Muscle of leg (tissue), 3 donors: ENCODE measurements at regions not wholly inside any gene's neighbourhood (a gene's known extent, or its start where the extent isn't known, plus 50 kb on each side); places are given as distances from the start of the nearest gene placed in this dataset.

ENCODE experiments used
- DNase-seq: peaks from one replicate; pipeline ENCODE4 v3.0.0; 2013
- H3K27ac ChIP-seq: one replicate; pipeline ENCODE4 v1.5.1; 2013; ENCODE audit warnings: mild to moderate bottlenecking, low read length, control low read depth
- H3K27me3 ChIP-seq: one replicate; pipeline ENCODE4 v1.6.1; 2013; ENCODE audit warnings: low read length; ENCODE audit not compliant: control insufficient read depth, insufficient read depth
- H3K36me3 ChIP-seq: one replicate; pipeline ENCODE4 v1.6.1; 2013; ENCODE audit warnings: low read length; ENCODE audit not compliant: control insufficient read depth, insufficient read depth
- H3K4me1 ChIP-seq: one replicate; pipeline ENCODE4 v1.6.1; 2013; ENCODE audit warnings: low read length; ENCODE audit not compliant: control insufficient read depth, insufficient read depth
- H3K4me3 ChIP-seq: one replicate; pipeline ENCODE4 v1.5.1; 2013; ENCODE audit warnings: low read length, control low read depth
- H3K9me3 ChIP-seq: replicated peaks from 2 replicates; pipeline ENCODE4 v1.6.1; 2013; ENCODE audit warnings: low read depth, low read length; ENCODE audit not compliant: control insufficient read depth
- WGBS: methylation state at CpG from one replicate; pipeline ENCODE4 v1.1.5; 2013; ENCODE audit warnings: missing lambda C conversion rate; ENCODE audit not compliant: insufficient coverage; 5-methylcytosine and 5-hydroxymethylcytosine counted together

DNA sequence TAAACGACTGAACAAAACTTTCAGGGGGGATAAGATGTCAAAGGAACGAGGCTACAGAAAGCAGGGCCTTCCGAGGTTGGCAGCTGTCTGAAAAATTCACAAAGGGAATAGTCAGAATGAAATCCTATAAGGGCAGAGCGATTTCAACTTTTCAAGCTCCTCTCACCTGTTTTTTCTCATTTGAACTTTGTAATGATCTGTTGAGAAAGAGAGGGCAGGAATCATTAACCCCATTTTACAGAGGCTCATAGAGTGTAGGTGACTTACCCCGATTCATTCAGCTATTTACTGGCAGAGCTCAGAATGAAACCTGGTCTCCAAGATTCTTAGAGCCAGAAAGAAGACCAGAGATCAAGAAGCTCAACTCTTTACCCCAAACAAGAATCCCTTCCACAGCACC lies 266.1 kb upstream of the ARID1B start:
- H3K4me3 ChIP-seq = no peak overlapping the region
- DNase-seq = no peak
- H3K36me3 ChIP-seq = no peaks in the 10 kb centered on the region
- H3K27me3 ChIP-seq = no peaks in the 10 kb centered on the region
- no peaks in the 10 kb centered on the region for H3K9me3 ChIP-seq
- no peak overlapping the region for H3K27ac ChIP-seq
- 34% methylated on average over 2 of the region's 5 CpGs for WGBS
- no peaks in the 10 kb centered on the region for H3K4me1 ChIP-seq

DNA sequence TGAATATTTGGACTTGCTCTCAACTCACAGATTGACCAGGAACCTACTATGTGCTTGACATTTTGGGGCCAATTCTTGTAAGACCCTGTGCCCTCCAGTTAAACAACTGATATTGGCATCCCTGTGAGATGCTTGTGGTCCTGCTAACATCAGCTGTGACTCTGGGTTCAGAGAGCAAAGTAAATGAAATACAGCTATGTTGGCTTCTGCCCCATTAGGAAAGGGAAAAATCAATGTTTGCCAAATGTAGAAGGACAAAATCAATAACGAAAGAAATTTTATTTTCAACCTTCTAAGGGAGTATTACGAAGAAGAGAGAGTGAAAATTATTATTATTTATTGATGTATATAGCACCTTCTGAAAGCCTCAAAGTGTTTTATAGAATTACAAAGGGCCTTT lies 266.9 kb upstream of the ARID1B start:
- H3K4me3 ChIP-seq = no peak overlapping the region
- H3K9me3 ChIP-seq = no peaks in the 10 kb centered on the region
- H3K36me3 ChIP-seq = no peaks in the 10 kb centered on the region
- no peaks in the 10 kb centered on the region for H3K27me3 ChIP-seq
- no peak overlapping the region for H3K27ac ChIP-seq
- H3K4me1 ChIP-seq = no peaks in the 10 kb centered on the region
- DNase-seq = no peak
- no CpG with 5 or more reads among the region's 2 CpGs for WGBS

DNA sequence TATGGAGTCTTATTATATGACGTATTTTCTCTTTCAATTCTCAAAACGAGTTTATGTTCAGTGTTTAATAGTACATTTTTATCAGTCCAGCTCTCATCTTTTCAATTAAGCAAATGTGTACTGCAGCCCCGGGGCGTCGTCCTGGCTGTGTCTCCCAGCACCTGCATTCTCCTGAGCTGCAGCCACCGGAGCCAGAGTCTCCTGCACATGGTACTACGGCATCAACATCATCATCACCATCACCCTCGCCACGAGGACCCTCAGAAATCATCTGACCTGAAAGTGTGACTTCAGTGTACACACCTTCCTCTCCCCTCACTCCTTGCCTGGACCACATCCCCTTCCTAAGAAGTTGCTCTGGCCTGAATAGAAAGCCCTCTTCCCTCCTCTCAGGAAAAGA lies 267.7 kb upstream of the ARID1B start:
- no peaks in the 10 kb centered on the region for H3K27me3 ChIP-seq
- DNase-seq = no peak
- no peak overlapping the region for H3K27ac ChIP-seq
- H3K4me1 ChIP-seq = no peaks in the 10 kb centered on the region
- no peaks in the 10 kb centered on the region for H3K36me3 ChIP-seq
- H3K9me3 ChIP-seq = no peaks in the 10 kb centered on the region
- no peak overlapping the region for H3K4me3 ChIP-seq
- 88% methylated on average over 7 of the region's 9 CpGs for WGBS

DNA sequence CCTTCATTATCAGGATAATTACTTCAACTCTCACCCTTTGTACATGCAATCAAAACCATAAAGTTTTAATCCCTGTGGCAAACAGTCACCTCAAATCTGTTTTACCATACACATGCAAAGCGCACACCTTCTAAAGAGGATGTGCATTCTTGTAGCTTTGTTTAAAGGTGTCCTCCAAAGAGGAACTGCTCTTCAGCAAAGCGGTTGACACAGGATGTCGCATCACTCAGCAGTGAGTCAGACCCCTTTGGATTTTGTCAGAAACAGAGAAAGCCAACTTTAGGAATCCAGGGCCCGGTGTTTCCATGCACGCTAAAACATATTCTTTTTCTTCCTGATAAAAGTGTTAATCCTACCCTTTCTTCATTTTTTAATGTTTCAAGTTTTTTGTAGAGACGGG lies 268.3 kb upstream of the ARID1B start:
- no peaks in the 10 kb centered on the region for H3K4me1 ChIP-seq
- H3K36me3 ChIP-seq = no peaks in the 10 kb centered on the region
- H3K27ac ChIP-seq = no peak overlapping the region
- DNase-seq = no peak
- H3K4me3 ChIP-seq = no peak overlapping the region
- 79% methylated on average over 5 of the region's 6 CpGs for WGBS
- H3K9me3 ChIP-seq = no peaks in the 10 kb centered on the region
- no peaks in the 10 kb centered on the region for H3K27me3 ChIP-seq

DNA sequence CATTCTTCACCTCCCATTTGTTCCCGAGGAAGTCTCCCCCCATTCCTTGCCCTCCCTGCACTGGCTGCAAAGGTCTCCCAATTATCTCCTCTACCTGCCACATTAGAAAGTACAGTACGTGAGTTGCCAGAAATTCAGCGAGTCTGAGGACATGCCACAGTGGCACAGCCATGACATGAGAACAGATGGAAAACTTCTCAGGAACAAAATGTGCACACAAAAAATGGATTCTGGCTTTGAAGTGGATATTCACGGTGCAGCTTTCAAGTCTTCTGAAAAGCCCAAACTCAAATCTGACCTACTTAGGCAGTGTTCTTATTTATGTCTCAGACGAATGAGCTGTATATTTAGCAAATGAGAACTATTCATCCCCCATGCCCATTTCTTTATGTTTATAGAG lies 269.1 kb upstream of the ARID1B start:
- H3K4me3 ChIP-seq = no peak overlapping the region
- H3K27me3 ChIP-seq = no peaks in the 10 kb centered on the region
- WGBS = 50% methylated on average over 2 of the region's 5 CpGs
- no peak overlapping the region for H3K27ac ChIP-seq
- H3K9me3 ChIP-seq = no peaks in the 10 kb centered on the region
- DNase-seq = no peak
- no peaks in the 10 kb centered on the region for H3K36me3 ChIP-seq
- no peaks in the 10 kb centered on the region for H3K4me1 ChIP-seq

DNA sequence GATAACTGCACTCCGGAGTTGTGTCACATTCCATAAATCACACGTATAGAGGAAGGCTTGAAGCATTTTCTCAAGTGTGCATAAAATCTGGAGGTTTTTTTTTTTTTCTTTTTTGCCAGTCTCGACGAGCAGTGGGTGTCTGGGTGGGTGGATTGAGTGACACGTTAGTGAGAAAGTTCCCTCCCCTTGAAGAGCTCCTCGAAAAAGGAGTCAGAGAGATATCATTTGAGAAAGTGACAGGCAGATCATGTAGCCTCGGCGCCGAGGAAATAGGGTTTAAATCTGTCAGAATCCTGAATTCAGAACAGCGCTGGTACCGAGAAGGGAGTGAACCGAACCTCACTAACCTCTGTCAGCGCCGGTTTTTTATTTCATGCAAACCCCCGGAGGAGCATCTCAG lies 269.5 kb upstream of the ARID1B start:
- Histone ChIP-seq H3K27me3 (no peaks in the 10 kb centered on the region), H3K4me1 (no peaks in the 10 kb centered on the region), H3K9me3 (no peaks in the 10 kb centered on the region), H3K4me3 (no peak overlapping the region), H3K36me3 (no peaks in the 10 kb centered on the region), H3K27ac (no peak overlapping the region)
- WGBS = 67% methylated on average over 10 of the region's 15 CpGs
- DNase-seq = no peak

DNA sequence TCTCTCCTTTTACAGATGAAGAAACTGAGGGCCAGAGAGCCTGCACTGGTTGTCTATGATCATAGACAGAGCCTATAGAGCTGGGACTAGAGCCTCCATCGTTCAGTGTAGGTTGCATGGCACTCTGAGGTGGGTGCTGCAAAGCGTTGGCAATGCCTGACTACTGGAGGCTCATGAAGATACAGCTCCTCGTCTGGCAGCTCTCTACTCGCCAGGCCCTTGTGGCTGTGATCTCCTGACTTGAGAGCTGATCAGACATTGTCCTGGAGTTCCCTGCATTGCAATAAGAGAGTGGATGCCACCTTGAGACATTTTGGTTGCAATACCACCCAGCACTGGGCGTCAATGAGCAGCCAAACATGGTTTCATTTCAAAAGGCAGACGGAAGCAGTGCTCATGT lies 270.1 kb upstream of the ARID1B start:
- Histone ChIP-seq H3K9me3 (no peaks in the 10 kb centered on the region), H3K27ac (no peak overlapping the region), H3K4me3 (no peak overlapping the region), H3K27me3 (no peaks in the 10 kb centered on the region), H3K4me1 (no peaks in the 10 kb centered on the region), H3K36me3 (no peaks in the 10 kb centered on the region)
- WGBS = 71% methylated on average over 5 of the region's 6 CpGs
- no peak for DNase-seq

DNA sequence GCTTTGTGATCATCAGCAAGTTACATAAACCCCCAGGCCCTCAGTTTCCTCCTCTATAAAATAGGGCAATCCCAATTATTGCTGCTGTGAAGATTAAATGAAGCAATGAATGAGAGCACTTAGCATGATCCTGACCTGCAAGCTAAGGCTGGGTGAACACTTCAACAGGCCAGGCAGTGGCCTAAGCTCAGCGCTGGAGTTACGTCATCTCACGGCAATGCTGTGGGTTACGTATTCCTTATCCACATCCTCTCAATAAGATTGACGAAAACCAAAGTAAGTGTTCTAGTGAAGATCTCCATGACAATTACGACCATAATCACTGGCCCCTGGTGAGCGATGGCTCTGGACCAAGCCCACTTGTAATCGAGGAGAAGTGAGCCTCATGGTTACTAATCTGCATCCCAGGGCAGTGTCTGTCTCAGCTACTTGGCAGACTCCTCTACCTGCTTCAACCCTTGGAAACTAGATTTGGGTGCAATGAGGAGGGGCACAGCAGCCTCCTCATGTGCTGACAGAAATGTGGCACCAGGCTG lies 274.1 kb upstream of the ARID1B start:
- no peak overlapping the region for H3K27ac ChIP-seq
- H3K4me3 ChIP-seq = no peak overlapping the region
- WGBS = 83% methylated on average over 5 of the region's 8 CpGs
- no peak for DNase-seq
- H3K4me1 ChIP-seq = no peaks in the 10 kb centered on the region
- no peaks in the 10 kb centered on the region for H3K36me3 ChIP-seq
- H3K9me3 ChIP-seq = no peaks in the 10 kb centered on the region
- no peaks in the 10 kb centered on the region for H3K27me3 ChIP-seq

DNA sequence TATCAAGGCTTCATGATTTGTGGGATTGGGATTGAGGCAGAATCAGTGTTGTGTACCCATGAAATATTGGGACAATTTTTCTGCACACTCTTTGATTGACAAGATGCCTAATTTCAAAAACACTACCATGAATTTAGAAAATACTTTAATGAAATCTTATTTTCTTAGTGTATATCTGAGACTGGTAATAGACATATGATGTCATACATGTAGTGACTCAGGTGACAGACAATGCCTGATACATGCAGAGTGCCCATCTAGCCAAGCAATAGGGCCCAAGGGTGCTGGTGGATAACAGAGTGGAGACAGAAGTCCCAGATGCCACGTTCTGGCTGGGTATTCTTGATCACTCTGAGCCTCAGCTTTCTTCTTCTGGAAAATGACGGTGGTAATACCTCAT lies 279.6 kb upstream of the ARID1B start:
- Histone ChIP-seq H3K27ac (no peak overlapping the region), H3K9me3 (no peaks in the 10 kb centered on the region), H3K27me3 (no peaks in the 10 kb centered on the region), H3K4me1 (no peaks in the 10 kb centered on the region), H3K4me3 (no peak overlapping the region), H3K36me3 (no peaks in the 10 kb centered on the region)
- DNase-seq = no peak
- 83% methylated on average over 1 of the region's 2 CpGs for WGBS

DNA sequence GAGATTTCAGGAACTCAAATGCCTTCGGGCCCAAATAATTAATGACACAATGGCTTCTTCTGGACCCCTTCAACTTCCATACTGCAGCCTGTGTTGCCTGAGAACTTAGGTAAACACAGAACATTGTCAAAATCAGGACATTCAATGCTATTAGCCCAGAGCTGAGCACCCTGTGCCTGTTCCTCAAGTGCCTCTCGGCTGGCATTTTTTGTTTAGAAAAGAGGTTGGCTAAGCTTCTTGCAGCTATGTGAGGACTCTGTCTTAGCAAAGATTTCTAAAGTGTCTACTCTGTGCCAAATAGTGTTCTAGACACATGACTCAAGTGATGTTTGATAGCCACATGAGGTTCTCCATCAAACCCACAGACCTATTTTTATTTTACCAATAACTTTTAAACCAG lies 289.3 kb upstream of the ARID1B start:
- peaks cover 2% of the 10 kb centered on the region for H3K9me3 ChIP-seq
- WGBS = no CpG with 5 or more reads among the region's 2 CpGs
- H3K4me3 ChIP-seq = no peak overlapping the region
- DNase-seq = no peak
- no peaks in the 10 kb centered on the region for H3K36me3 ChIP-seq
- no peaks in the 10 kb centered on the region for H3K4me1 ChIP-seq
- H3K27me3 ChIP-seq = no peaks in the 10 kb centered on the region
- no peak overlapping the region for H3K27ac ChIP-seq

DNA sequence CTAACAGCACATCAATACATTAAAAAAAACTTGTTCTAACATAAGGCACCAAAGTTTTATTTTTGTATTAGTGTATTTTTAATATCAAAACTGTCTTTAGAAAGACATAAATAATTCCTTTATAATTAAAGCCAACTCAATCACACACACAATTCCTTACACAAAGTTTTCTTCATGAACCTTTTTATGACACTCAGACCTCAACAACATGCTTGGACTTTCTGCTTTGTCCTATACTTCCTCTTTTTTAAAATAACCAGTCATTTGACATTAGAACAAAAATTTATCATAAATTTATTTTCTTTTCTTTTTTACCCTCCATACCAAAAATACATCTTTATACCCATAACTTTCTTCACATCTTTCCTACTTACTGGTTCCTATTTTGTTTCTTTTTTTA lies 292.0 kb upstream of the ARID1B start:
- Histone ChIP-seq H3K9me3 (peaks cover 2% of the 10 kb centered on the region), H3K27ac (no peak overlapping the region), H3K4me3 (no peak overlapping the region), H3K27me3 (no peaks in the 10 kb centered on the region), H3K4me1 (no peaks in the 10 kb centered on the region), H3K36me3 (no peaks in the 10 kb centered on the region)
- no peak for DNase-seq
